ENCODE measurements at regions not wholly inside any gene's neighbourhood (a gene's known extent, or its start where the extent isn't known, plus 50 kb on each side); places are given as distances from the start of the nearest gene placed in this dataset.
"Not testable (repeated sequence)": the region's sequence is repeated elsewhere in the genome, so short reads cannot be mapped to it uniquely, and the experiment has no call there.

DNA sequence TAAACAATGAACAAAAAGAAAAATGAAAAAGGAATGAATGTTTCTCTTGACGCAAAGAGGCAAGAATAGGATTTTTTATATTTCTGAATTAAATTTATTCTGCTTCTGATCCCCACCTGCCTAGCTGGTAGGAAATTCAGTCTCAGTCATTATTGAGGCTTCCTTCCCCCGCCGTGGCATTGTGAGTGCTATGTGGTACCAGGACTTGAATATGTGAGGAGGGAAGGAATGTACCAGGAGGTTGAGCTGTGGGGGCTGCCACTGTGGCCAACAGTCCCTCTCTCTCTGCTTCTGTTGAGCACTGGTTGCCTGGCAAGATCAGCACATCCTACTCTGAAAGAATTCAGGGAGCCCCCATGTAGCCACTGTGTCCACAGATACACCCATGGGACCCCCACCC, 368.1 kb upstream of the JARID2 start:
- no peak for DNase-seq

DNA sequence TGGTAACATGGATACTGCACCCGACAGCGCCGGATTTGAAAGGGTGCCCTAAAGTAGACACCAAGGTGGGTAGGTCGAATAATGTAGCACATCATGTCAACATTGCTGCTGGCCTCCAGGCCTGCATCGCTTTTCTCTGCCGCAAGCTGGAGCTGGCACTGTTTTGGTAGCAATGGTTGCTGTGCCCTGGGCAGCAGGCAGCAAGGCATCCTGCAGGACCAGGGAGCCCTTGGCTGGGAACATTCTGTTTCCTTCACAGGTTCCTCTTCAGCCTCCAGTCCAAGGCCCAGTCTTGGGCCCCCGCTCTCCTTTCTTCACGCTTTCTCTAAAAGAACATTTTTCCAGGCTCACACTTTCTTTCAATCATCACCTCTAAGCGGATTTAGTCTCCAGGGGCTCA, 365.8 kb upstream of the JARID2 start:
- DNase-seq: no peak

DNA sequence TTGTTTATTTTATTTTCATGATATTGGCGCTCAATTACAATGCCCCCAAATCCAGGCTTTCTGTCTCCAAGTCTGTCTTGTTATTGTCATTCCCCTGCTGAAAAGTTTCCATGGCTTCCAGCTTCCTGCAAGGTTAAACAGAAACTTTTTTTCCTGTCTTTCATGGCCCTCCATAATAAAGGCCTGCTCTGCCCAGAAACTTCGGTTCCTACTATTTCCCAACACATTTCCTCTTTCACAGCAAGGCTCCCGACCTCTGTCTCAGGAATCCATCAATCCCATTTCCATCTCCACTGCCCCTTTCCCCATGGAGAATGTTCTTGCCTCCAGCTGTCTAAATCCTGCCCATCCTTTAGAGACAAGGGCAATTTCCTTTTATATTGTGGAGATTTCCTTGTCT, 365.2 kb upstream of the JARID2 start:
- no peak for DNase-seq

DNA sequence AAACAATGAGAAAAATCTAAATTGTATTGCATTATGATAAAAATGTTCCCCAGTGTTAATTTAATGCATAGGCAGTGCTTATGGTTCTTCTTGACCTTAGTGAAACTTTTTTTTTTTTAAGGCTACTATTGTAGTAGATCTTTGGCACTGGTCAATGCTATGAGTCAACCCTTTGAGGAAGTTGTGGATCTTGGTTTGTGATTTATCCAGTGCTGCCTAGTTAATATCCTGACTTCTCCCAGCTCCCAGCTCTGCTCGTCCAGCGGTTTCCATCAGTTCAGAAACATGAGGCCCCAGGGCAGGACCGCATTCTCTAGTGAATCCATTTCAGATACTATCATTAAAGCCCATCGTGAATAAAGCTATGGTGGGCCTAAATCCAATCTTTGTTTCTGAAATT, 364.5 kb upstream of the JARID2 start:
- DNase-seq: no peak

DNA sequence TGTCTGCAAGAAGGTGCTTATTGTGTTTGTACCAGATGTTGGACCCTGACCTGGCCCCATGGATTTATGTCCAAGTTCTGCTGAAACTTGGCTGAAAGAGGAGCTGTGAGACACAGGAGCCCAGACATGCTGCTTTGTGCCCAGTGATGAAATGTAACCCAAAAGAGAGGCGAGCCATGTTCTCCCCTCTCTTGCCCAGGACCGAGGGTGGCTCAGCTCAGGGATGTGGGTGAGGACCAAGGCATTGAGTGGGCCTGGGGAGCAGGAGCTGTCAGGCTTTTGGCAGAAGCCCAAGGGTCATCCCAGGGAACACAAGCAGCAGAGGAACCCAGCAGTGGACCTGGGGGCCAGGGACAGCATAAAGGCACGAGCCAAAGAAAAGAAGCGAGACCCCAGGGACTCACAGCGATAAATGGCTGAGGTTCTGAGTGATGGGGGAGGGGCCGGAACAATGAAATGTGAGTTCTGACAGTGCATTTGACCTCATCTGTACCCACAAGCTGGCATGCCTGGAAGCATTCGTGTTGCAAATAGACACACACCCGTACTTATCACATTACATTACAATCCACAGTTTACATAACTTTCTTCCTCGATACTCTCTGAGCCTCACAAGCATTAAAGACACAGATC, 363.4 kb upstream of the JARID2 start:
- no peak for DNase-seq

DNA sequence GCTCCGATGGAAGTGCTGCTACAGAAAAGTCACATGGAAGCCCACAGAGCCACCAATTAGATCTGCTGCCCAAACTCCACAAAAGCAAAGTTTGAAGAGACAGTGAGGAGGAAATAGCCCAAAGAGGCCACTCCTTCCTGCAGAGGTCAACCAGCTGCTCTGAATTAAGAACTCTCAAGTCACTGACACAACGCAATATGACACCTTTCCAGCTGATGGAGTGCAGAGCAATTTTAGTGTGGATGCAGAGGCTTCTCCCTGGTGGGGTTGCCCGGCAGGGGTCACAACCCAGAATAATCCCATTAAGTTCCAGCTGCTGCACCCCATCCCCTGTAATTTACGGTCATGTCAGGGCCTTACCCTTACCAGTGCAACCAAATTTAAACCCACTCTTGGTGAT, 361.9 kb upstream of the JARID2 start:
- DNase-seq: no peak

DNA sequence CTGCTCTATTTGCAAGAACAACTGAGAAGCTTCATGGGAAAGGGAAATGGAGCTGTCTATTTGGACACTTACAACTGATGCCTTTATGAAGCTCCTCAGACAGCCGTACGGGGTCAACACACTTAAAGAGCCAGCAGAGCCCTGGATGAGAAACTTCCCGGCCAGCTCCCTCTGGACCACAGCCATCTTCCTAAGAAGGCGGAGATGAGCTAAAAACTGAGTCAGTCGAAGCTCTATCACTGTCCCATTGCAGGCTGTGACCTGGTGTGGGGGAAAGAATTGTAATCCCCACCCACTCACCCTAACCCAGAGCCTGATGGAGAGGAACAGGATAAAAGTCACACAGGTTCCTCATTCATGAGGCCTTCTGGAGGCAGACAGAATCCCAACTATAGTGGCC, 360.4 kb upstream of the JARID2 start:
- DNase-seq: no peak

DNA sequence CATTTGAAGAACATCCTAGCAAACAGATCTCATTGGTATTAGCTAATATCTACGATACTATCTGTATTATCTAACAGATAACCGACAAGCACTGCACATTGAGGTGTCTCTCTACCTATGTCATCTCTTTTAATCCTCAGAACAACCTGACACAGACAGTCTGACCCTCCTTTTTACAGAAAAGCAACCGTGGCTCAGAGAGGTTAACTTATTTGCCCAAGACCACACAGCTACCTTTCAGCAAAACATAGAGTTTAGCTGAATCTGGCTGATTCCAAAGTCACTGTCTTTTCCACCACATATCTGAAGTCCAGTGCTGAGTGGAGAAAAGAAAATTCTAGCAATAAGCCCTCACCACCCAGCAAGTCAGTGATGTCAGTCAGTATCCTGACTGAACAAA, 358.7 kb upstream of the JARID2 start:
- no peak for DNase-seq

DNA sequence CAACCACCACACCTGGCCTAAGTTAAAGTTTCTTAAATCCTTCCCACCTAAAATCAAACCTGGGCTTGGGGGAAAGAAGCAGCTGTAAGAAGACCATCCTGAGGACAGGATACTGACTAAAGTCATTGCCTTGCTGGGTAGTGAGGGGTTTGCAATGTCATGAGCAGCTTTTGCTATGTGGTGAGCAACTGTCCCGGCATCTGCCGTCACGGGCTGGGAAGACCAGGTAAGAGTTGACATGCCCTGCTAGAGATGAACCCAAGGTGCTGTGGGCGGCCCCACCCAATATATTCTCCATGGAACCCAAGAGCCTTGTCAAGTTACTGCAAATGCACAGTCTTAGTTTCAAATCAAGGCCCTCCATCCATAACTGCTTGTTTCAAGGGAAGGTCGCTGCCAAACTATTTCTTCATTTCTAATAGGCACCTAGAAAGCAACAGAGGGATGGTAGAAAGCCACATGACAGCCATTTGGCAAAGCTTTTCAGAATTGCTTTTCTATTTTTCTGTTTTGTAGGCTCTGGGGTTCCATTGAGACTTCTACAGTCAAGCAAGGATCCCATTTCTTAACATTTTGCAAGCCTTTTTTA, 357.8 kb upstream of the JARID2 start:
- no peak for DNase-seq

DNA sequence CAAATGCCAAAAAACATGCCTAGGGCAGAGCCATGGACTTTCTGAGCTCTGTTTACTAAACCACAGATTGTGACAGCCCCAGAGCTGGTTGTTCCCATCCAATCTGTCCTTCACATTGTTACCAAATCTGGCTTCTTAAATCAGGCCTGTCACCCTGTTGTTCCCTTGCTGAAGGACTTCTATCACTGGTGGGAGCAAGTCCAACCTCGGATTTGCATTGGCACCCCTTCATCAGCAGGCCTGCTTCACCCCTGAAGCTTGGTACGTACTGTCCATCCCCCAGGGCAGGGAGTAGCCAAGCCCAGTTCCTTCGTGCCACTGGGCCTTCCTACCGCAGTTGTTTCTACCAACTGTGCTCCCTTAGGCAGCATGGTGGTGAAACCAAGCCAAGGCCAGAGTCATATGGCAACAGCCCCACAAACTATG, 357.3 kb upstream of the JARID2 start:
- no peak for DNase-seq

DNA sequence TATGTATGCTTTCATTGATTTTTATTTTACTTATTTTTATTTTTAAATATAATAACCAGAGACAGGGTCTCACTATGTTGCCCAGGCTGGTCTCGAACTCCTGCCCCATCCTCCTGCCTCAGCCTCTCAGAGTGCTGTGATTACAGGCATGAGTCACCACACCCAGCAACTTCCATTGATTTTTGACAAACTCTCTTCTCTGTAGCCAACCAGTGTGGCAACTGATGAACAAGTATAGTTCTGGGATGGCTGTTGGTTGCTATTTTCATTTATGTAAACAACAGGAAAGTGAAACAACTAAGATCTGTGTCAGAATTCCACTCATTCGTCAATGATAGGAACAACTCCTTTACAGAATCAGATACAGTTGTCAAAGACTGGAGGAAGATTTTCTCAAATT, 356.7 kb upstream of the JARID2 start:
- no peak for DNase-seq

DNA sequence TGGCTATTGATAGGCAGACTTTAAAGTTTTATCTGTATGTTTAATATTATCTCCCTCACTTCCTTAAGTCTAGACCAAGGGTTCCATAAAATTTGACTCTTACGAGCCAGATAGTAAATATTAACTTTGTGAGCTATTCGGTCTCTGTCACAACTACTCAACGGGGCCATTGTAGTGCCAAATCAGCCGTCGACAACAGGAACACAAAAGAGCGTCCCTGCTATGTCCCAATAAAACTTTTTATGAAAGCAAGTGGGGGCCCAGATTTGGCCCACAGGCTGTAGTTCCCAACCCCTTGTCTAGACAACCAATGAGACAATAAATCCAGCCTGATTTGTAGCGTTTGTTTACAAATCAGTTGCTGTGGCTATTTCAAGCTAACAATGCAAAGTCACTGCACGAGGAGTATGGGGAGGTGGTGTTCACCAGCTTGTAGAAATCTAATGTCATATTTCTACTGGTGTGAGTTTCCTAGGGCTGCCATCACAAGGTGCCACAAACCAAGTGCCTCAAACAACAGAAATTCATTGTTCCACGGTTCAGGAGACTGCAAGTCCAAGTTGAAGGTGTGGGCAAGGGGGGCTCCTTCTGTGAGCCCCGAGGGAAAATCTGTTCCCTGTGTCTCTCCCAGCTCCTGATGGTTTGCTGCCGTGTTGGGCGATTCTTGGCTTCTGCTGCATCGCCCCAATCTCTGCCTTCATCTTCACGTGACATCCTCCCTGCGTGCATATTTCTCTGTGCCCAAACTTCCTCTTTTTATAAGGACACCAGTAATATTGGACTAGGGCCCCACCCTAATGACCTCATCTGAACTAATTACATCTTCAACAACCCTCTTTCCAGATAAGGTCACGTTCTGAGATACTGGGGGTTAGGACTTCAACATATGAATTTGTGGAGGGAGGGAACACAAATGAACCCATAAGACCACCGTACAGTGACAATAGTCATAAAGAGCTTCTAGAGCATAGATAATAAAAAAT, 356.0 kb upstream of the JARID2 start:
- no peak for DNase-seq

DNA sequence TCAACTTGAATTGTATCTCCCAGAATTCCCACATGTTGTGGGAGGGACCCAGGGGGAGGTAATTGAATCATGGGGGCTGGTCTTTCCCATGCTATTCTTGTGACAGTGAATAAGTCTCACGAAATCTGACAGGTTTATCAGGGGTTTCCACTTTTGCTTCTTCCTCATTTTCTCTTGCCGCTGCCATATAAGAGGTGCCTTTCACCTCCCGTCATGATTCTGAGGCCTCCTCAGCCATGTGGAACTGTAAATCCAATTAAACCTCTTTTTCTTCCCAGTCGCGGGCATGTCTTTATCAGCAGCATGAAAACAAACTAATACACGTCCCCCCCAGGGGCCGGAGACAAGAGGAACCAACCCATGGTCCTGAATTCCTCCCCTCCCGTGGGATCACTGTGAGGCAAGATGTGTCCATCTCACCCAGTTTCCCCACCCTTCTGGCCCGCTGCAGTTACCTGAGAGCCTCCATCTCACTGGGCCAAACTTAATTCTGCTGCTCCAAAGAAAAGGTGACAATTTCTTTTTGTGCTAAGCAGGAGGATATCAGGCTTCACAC, 354.0 kb upstream of the JARID2 start:
- not testable (repeated sequence) for DNase-seq

DNA sequence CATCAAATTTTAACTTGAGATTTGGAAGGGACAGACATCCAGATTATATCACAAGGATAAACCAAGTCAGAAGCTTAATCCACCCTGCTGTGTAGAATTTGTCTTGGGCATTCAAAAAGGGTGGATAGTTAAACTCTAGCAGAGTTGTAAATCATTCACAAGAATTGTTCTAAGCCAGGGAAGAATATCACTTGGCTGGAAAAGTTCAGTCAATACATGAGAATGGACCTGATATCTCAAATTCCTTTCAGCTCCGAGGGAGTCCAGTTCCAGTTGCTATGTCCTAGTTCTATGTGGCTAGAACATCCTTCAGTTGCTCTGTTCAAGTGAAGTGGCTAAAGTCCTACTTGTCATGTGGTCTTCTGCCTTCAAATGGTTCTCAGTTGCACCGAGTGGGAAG, 351.8 kb upstream of the JARID2 start:
- DNase-seq: no peak

DNA sequence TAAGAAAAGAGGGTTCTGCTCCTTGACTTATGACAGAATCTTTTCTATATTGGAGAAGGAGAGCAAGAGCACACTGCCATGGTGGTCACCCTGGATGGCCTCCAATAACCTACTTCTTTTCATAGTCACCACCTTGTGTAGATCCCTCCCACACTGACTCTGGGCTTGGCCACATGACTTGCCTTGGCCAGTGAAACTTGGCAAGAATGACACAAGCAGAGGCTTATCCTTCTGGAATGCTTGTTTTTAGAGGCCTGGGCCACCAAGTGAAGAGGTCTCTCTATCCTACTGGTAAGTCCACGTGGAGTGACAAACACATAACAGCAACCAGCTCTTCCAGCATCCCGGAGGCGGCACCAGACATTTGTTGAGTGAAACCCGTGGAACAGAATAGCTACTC, 349.4 kb upstream of the JARID2 start:
- no peak for DNase-seq

DNA sequence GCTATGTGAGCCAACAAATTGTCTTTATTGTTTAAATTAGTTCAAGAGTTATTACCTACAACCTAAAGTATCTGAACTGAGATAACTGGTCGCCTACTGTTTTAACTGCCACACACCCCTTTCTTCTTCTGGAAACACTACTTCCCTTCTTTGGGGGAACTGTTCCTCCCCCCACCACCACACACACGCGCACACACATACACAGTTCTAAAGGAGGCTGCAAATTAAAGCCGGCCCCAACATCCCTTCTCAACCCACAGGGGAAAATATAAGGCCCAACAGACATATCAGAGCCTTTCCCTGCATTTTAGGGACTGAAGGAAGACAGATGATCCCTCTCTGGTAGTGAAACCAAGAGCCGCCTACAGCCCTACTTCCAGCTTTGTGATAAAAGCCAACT, 348.0 kb upstream of the JARID2 start:
- DNase-seq: no peak

DNA sequence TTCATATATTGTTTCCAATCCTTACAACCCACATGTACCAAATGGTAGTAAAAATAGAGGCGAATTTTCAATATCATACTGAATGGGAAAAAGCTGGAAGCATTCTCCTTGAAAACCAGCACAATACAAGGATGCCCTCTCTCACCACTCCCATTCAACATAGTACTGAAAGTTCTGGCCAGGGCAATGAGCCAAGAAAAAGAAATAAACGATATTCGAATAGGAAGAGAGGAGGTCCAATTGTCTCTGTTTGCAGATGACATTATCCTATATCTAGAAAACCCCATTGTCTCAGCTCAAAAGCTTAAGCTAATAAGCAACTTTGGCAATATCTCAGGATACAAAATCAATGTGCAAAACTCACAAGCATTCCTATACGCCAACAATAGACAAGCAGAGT, 346.4 kb upstream of the JARID2 start:
- not testable (repeated sequence) for DNase-seq

DNA sequence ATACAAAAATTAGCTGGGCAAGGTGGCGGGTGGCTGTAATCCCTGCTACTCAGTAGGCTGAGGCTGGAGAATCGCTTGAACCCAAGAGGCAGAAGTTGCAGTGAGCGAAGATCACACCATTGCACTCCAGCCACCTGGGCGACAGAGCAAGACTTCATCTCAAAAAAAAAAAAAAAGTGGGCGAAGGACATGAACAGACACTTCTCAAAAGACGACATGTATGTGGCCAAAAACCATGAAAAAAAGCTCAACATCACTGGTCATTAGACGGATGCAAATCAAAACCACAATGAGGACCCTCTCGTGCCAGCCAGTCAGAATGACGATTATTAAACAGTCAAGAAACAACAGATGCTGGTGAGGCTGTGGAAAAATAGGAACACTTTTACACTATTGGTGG, 344.9 kb upstream of the JARID2 start:
- DNase-seq: no peak

DNA sequence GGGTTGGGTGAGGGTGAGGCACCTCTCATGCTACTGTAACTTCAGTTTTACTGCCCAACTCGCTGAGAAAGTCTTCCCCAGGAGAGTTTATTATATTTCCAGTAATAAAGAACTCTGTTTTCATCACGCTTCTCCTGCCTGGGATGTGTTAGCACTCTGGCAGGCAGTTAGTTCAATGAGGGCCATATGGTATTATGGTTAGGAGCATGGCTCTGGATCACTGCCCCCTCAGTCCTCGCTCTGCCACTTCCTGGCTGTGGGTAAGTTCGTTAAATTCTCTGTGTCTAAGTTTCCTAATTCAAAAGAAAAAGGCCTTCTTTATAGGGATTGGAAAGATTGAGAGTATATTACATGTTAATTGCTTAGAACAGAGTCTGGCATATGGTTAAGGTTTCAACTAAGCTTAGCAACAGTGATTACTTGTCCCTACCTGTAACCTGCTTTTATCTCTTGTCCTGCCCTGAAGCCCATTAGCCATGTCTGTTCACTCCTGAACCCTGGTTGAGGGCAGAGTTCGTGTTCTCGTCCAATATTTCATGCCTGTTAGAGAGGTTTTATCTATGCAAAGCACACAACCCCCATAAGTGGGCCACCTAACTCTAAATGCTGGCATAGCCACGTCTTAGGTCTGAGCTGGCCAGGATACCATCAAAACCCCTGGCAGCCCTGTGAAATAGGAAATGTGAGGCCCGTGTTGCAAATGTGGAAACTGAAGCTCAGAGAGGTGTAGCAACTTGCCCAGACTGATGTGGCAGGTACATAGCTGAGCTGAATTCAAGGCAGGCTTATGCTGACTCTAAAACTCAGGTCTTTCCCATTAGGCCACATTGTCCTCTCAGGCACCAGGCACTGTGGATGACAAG, 342.5 kb upstream of the JARID2 start:
- DNase-seq: no peak

DNA sequence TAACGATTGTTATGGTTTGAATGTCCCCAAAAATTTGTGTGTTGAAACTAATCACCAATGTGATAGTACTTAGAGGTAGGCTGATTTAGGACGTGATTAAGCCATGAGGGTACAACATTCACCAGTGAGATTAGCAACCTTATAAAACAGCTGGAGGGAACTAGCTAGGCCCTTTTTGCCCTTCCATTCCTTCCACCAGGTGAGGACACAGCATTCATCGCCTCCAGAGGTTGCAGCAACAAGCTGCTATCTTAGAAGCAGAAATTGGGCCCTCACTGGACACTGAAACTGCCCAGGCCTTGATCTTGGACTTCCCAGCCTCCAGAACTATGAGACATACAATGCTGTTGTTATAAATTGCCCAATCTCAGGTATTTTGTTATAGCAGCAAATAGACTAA, 340.7 kb upstream of the JARID2 start:
- no peak for DNase-seq

DNA sequence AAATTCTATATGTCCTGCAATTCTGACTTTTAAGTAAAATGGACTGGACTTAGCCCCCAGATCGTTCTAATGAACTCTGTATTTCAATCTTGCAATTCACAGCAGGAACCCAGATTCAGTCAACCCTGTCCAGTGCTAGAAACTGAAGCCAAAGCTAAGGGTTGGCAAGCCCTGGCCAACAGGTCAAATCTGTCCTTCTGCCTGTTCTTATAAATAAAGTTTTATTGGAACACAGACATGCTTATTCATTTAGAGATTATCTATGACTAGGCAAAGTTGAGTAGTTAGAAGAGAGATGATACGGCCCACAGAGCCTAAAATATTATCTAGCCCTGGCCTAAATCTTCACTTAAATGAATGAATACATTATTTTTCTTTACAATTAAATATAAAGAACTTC, 339.2 kb upstream of the JARID2 start:
- DNase-seq: no peak

DNA sequence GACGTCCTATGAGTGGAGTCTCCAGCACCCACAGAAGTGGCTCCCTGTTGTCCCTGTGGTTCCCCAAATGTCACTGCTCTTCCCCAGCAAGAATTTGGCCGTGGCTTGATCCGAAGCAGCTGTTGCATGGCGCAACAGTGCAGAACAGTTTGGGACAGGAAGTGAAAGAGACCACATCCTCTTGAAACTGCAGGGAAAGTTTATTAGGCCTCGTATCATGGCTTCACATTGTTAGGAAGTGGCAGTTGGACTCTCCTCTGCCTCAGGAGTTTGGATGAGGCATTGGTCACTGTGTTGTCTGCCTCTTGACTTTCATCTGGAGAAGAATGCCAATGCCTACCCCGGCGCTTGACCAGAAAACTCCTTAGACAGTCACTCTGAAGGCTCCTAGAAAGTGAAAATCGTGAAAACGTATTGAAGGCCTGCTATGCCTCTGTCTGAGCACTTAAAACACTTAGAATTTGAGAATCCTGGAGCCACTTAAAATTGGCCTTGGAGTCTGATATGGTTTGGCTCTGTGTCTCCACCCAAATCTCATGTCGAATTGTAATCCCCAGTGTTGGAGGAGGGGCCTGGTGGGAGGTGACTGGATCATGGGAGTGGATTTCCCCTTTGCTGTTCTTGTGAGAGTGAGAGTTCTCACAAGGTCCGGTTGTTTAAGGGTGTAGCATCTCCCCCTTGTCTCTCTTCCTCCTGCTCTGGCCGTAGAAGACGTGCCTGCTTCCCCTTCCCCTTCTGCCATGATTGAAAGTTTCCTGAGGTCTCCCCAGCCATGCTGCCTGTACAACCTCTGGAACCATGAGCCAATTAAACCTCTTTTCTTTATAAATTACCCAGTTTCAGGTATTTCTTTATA, 334.9 kb upstream of the JARID2 start:
- DNase-seq: peak; percentile 32
